Stimulated activated CD4-positive, alpha-beta T cell treated with anti-CD3 and anti-CD28 coated beads, Interleukin-4, amount 100 ng/mL, for 4 hours (primary cell): ENCODE measurements at regions not wholly inside any gene's neighbourhood (a gene's known extent, or its start where the extent isn't known, plus 50 kb on each side); places are given as distances from the start of the nearest gene placed in this dataset.
"Not testable (repeated sequence)": the region's sequence is repeated elsewhere in the genome, so short reads cannot be mapped to it uniquely, and the experiment has no call there.

ENCODE experiments used
- DNase-seq, 2 experiments: peaks; one replicate each; pipeline ENCODE4 v3.0.0-alpha.2; 2020

- no peak for DNase-seq
Measured at GRCh38 chr9:75811692-75812091, 78.8 kb upstream of the PCSK5 start.

- DNase-seq: no peak
Measured at GRCh38 chr9:75812141-75812540, 78.3 kb upstream of the PCSK5 start.

- DNase-seq: no peak
Measured at GRCh38 chr9:75814667-75815066, 75.8 kb upstream of the PCSK5 start.

GRCh38 chr9:75820471-75821115 is 69.9 kb upstream of the PCSK5 start:
- DNase-seq: not testable (repeated sequence)

- no peak for DNase-seq
Measured at GRCh38 chr9:75823151-75823550, 67.3 kb upstream of the PCSK5 start.

GRCh38 chr9:75824816-75825568 is 65.5 kb upstream of the PCSK5 start:
- DNase-seq: no peak

GRCh38 chr9:75826314-75826713 is 64.2 kb upstream of the PCSK5 start:
- no peak for DNase-seq

GRCh38 chr9:75830303-75830702 is 60.2 kb upstream of the PCSK5 start:
- DNase-seq: no peak

GRCh38 chr9:75833778-75834177 is 56.7 kb upstream of the PCSK5 start:
- DNase-seq: no peak

- DNase-seq: no peak
Measured at GRCh38 chr9:75834878-75835277, 55.6 kb upstream of the PCSK5 start.
